MCF 10A (cell line): ENCODE measurements at regions not wholly inside any gene's neighbourhood (a gene's known extent, or its start where the extent isn't known, plus 50 kb on each side); places are given as distances from the start of the nearest gene placed in this dataset.

Experiments used
- BruUV-seq: library from RNA; stranded (reverse); fragments of 400-500 nt; replicated peaks from 2 replicates; lab custom pipeline; 2021; lab: Mats Ljungman, UMichigan
- CTCF ChIA-PET: fragments of 300-600 bp; sonication (Branson Sonifier 250); formaldehyde crosslinking; extraction: SDS; loops from one replicate; lab custom pipeline; 2021; ENCODE audit warnings: antibody characterized with exemption, inconsistent platforms; lab: Yijun Ruan, JAX
- POLR2A ChIA-PET: fragments of 300-600, 350-650 bp; sonication (Branson Sonifier 250); formaldehyde crosslinking; extraction: SDS; loops from one replicate; lab custom pipeline; 2020; ENCODE audit warnings: antibody characterized with exemption, inconsistent platforms; lab: Yijun Ruan, JAX
- DNase-seq: peaks from one replicate; pipeline ENCODE4 v3.0.0-alpha.2; 2018; ENCODE audit not compliant: unreplicated experiment
- H3K27ac Mint-ChIP-seq: one replicate; pipeline ENCODE4 v1.8.0; 2022; ENCODE audit warnings: mild to moderate bottlenecking, low read depth, mixed read lengths; ENCODE audit not compliant: unreplicated experiment
- H3K27me3 Mint-ChIP-seq: one replicate; pipeline ENCODE4 v1.8.0; 2022; ENCODE audit warnings: mixed read lengths; ENCODE audit not compliant: insufficient read depth, unreplicated experiment
- H3K36me3 Mint-ChIP-seq: one replicate; pipeline ENCODE4 v1.8.0; 2022; ENCODE audit warnings: mild to moderate bottlenecking, moderate library complexity, mixed read lengths; ENCODE audit not compliant: insufficient read depth, unreplicated experiment
- H3K4me1 Mint-ChIP-seq: one replicate; pipeline ENCODE4 v1.8.0; 2022; ENCODE audit warnings: mixed read lengths; ENCODE audit not compliant: insufficient read depth, unreplicated experiment
- H3K4me3 Mint-ChIP-seq: one replicate; pipeline ENCODE4 v1.8.0; 2022; ENCODE audit warnings: mild to moderate bottlenecking, moderate library complexity, mixed read lengths; ENCODE audit not compliant: unreplicated experiment
- H3K9me3 Mint-ChIP-seq: one replicate; pipeline ENCODE4 v1.8.0; 2022; ENCODE audit warnings: mixed read lengths; ENCODE audit not compliant: unreplicated experiment
- intact Hi-C: fragments of 100-400 bp; cut with micrococcal nuclease; formaldehyde crosslinking; loops from 2 replicates; pipeline ENCODE4 v1.14.1; 2022
- TF ChIP-seq, protein P1 (sequence below): fragments of 200-600 bp; IDR thresholded peaks from one replicate; pipeline ENCODE4 v1.8.0; 2022; ENCODE audit warnings: antibody characterized with exemption, mild to moderate bottlenecking; ENCODE audit not compliant: unreplicated experiment

- POLR2A ChIA-PET: no interaction called here
- intact Hi-C loops: no loop called here
- no TSS peak for BruUV-seq
These were observed 216.4 kb downstream of the DLL1 start for GRCh38 chr6:170074435-170074834.

DNA sequence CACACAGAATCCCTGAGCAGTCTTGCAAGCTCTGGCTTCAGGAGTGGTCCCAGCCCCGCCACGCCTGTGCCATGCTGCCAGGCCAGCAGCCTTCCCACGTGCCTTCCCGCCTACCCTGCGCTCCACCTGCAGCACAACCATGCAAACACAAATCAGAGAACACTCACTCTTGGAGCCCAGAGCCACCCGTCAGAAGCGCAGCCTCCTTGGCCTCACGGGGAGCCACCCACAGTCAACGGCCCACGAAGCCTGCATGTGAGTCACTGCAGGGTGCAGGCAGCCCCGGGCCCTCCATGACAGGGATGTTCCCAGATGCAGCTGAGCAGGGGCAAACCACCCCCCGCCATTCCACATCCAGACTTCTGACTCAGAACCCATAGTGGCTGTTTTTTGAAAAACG lies 217.0 kb downstream of the DLL1 start:
- Mint-ChIP-seq H3K27me3 (peaks cover 44% of the 10 kb centered on the region), H3K36me3 (no peaks in the 10 kb centered on the region), H3K4me1 (no peaks in the 10 kb centered on the region), H3K9me3 (no peaks in the 10 kb centered on the region), H3K4me3 (no peak overlapping the region), H3K27ac (no peak overlapping the region)
- no TSS peak for BruUV-seq
- intact Hi-C loops: no loop called here
- no peak for DNase-seq
- POLR2A ChIA-PET: no interaction called here
- CTCF ChIA-PET: interaction anchor here (0.9 kb wide), 2 partner anchors 178 to 220 kb away, joined by 3 to 6 read pairs; no protein-coding TSS in a partner anchor
- TF ChIP-seq, protein P1, sequence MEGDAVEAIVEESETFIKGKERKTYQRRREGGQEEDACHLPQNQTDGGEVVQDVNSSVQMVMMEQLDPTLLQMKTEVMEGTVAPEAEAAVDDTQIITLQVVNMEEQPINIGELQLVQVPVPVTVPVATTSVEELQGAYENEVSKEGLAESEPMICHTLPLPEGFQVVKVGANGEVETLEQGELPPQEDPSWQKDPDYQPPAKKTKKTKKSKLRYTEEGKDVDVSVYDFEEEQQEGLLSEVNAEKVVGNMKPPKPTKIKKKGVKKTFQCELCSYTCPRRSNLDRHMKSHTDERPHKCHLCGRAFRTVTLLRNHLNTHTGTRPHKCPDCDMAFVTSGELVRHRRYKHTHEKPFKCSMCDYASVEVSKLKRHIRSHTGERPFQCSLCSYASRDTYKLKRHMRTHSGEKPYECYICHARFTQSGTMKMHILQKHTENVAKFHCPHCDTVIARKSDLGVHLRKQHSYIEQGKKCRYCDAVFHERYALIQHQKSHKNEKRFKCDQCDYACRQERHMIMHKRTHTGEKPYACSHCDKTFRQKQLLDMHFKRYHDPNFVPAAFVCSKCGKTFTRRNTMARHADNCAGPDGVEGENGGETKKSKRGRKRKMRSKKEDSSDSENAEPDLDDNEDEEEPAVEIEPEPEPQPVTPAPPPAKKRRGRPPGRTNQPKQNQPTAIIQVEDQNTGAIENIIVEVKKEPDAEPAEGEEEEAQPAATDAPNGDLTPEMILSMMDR: no peak

More at GRCh38 chr6:170074435-170074834, 216.4 kb downstream of the DLL1 start:
- H3K27me3 Mint-ChIP-seq: peaks cover 39% of the 10 kb centered on the region
- CTCF ChIA-PET: interaction anchor here (0.9 kb wide), 2 partner anchors 177 to 219 kb away, joined by 3 to 6 read pairs; no protein-coding TSS in a partner anchor
- TF ChIP-seq, protein P1: no peak
- H3K36me3 Mint-ChIP-seq: no peaks in the 10 kb centered on the region
- H3K27ac Mint-ChIP-seq: no peak overlapping the region
- no peak overlapping the region for H3K4me3 Mint-ChIP-seq
- DNase-seq: no peak
- no peaks in the 10 kb centered on the region for H3K4me1 Mint-ChIP-seq
- no peaks in the 10 kb centered on the region for H3K9me3 Mint-ChIP-seq

DNA sequence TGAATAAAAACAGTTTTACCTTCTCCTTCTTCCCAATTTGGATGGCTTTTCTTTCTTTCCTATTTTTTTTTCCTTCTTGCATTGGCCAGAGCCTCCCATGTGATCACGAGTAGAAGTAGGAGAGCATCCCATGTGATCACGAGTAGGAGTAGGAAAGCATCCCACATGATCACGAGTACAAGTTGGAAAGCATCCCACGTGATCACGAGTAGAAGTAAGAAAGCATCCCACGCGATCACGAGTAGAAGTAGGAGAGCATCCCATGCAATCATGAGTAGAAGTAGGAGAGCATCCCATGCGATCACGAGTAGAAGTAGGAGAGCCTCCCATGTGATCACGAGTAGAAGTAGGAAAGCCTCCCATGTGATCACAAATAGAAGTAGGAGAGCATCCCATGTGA lies 218.6 kb downstream of the DLL1 start:
- TF ChIP-seq, protein P1: no peak
- CTCF ChIA-PET: no interaction called here
- BruUV-seq: no TSS peak
- no peak for DNase-seq
- Mint-ChIP-seq H3K9me3 (no peaks in the 10 kb centered on the region), H3K36me3 (no peaks in the 10 kb centered on the region), H3K4me3 (no peak overlapping the region), H3K27ac (no peak overlapping the region), H3K4me1 (no peaks in the 10 kb centered on the region), H3K27me3 (peaks cover 47% of the 10 kb centered on the region)
- POLR2A ChIA-PET: no interaction called here
- intact Hi-C loops: no loop called here

- H3K9me3 Mint-ChIP-seq: no peaks in the 10 kb centered on the region
These were observed 221.3 kb downstream of the DLL1 start for GRCh38 chr6:170069611-170070010.

More at GRCh38 chr6:170069611-170070010, 221.3 kb downstream of the DLL1 start:
- ChIA-PET POLR2A (interaction anchor here (1.0 kb wide), 1 partner anchor 9 kb away, joined by 3 read pairs; no protein-coding TSS in a partner anchor), CTCF (interaction anchor here (0.6 to 0.7 kb wide), 2 partner anchors 15 to 234 kb away, joined by 3 to 5 read pairs; no protein-coding TSS in a partner anchor)
- H3K27me3 Mint-ChIP-seq: peaks cover 47% of the 10 kb centered on the region
- no peak overlapping the region for H3K4me3 Mint-ChIP-seq
- H3K36me3 Mint-ChIP-seq: no peaks in the 10 kb centered on the region
- BruUV-seq: no TSS peak
- H3K4me1 Mint-ChIP-seq: no peaks in the 10 kb centered on the region
- no peak overlapping the region for H3K27ac Mint-ChIP-seq
- intact Hi-C loops: no loop called here
- TF ChIP-seq, protein P1: no peak
- DNase-seq: no peak
